ENCODE measurements at regions not wholly inside any gene's neighbourhood (a gene's known extent, or its start where the extent isn't known, plus 50 kb on each side); places are given as distances from the start of the nearest gene placed in this dataset.

- TF ChIP-seq CTCF (IDR thresholded peaks at IDR 0.05) = no peak
- no peak for TF ChIP-seq SIN3A (IDR thresholded peaks at IDR 0.05; ENCODE audit: borderline replicate concordance, insufficient read depth, low read depth, low read length)
- TF ChIP-seq POLR2AphosphoS5 (IDR thresholded peaks at IDR 0.05; ENCODE audit: low read depth, low read length) = no peak
- TF ChIP-seq REST (IDR thresholded peaks at IDR 0.05; ENCODE audit: insufficient read depth in 1 of 2, low read depth in 2 of 2, low read length in 1 of 2) = no peak
These were observed 56.9 kb upstream of the TMEM178A start for GRCh38 chr2:39608686-39609441.

Data from Panc1 (cell line).